Ovary (tissue), 3 donors: ENCODE measurements at regions not wholly inside any gene's neighbourhood (a gene's known extent, or its start where the extent isn't known, plus 50 kb on each side); places are given as distances from the start of the nearest gene placed in this dataset.

ENCODE experiments used
- EP300 ChIP-seq: sonication (generic); formaldehyde crosslinking; IDR thresholded peaks from one replicate; pipeline ENCODE4 v1.6.1; 2017; ENCODE audit warnings: antibody characterized with exemption
- POLR2A ChIP-seq: fragments of 450-650 bp; IDR thresholded peaks from one replicate; pipeline ENCODE4 v1.6.1; 2017; ENCODE audit warnings: antibody characterized with exemption, mild to moderate bottlenecking, moderate library complexity
- TF ChIP-seq, protein P1 (sequence below), 3 donors: fragments of 450-650 bp in 2 of 3; fragments of 200-600 bp in 1 of 3; IDR thresholded peaks; one replicate each; pipeline versions ENCODE4 v1.5.1 to v1.8.0; 2016 to 2022; ENCODE audit warnings: antibody characterized with exemption in 3 of 3, mild to moderate bottlenecking in 1 of 3
- donor health status: DM: no; HTN: no; CAD: no.

- TF ChIP-seq POLR2A (no peak), EP300 (no peak)
- TF ChIP-seq, protein P1, sequence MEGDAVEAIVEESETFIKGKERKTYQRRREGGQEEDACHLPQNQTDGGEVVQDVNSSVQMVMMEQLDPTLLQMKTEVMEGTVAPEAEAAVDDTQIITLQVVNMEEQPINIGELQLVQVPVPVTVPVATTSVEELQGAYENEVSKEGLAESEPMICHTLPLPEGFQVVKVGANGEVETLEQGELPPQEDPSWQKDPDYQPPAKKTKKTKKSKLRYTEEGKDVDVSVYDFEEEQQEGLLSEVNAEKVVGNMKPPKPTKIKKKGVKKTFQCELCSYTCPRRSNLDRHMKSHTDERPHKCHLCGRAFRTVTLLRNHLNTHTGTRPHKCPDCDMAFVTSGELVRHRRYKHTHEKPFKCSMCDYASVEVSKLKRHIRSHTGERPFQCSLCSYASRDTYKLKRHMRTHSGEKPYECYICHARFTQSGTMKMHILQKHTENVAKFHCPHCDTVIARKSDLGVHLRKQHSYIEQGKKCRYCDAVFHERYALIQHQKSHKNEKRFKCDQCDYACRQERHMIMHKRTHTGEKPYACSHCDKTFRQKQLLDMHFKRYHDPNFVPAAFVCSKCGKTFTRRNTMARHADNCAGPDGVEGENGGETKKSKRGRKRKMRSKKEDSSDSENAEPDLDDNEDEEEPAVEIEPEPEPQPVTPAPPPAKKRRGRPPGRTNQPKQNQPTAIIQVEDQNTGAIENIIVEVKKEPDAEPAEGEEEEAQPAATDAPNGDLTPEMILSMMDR (IDR thresholded peaks at IDR 0.05), result no peak
Observed at GRCh38 chr3:8278448-8278847, 223.2 kb upstream of the LMCD1 start.
